H1 (cell line): ENCODE measurements at regions not wholly inside any gene's neighbourhood (a gene's known extent, or its start where the extent isn't known, plus 50 kb on each side); places are given as distances from the start of the nearest gene placed in this dataset.

ENCODE experiments used
- CTCF ChIA-PET: fragments of 300-600 bp; sonication (Branson Sonifier 250); formaldehyde crosslinking; loops from one replicate; lab custom pipeline; 2021; ENCODE audit not compliant: partially characterized antibody; lab: Charles Lee
- POLR2A ChIA-PET: fragments of 300-600 bp; sonication (Branson Sonifier 250); formaldehyde crosslinking; loops from one replicate; lab custom pipeline; 2021; ENCODE audit warnings: inconsistent platforms; ENCODE audit not compliant: partially characterized antibody; lab: Charles Lee
- DNase-seq, 2 experiments: peaks; one replicate each; pipeline versions ENCODE4 v3.0.0 to v3.0.0-alpha.2; 2010 to 2022; ENCODE audit warnings: low spot score in 2 of 2, low read depth in 1 of 2, mixed read lengths in 1 of 2
- FAIRE-seq: peaks from 2 replicates; lab custom pipeline; 2011; peaks lifted over from hg19 to GRCh38; lab: Jason Lieb, UNC
- H2AFZ ChIP-seq: 2 replicates; pipeline ENCODE4 v1.8.1; 2012; ENCODE audit warnings: low read length, inconsistent platforms
- H2AK5ac ChIP-seq: 2 replicates; pipeline ENCODE4 v1.6.1; 2013; ENCODE audit warnings: low read depth, low read length
- H2BK120ac ChIP-seq: replicated peaks from 2 replicates; pipeline ENCODE3; 2013; ENCODE audit warnings: low read depth, low read length, inconsistent platforms
- H2BK12ac ChIP-seq: 2 replicates; pipeline ENCODE4 v1.6.1; 2013; ENCODE audit warnings: low read depth, low read length
- H2BK15ac ChIP-seq: 2 replicates; pipeline ENCODE4 v1.6.1; 2013; ENCODE audit warnings: low read length
- H2BK20ac ChIP-seq: 2 replicates; pipeline ENCODE4 v1.6.1; 2013; ENCODE audit warnings: low read length
- H2BK5ac ChIP-seq: 2 replicates; pipeline ENCODE4 v1.6.1; 2013; ENCODE audit warnings: low read depth, low read length
- H3K14ac ChIP-seq: 2 replicates; pipeline ENCODE4 v1.6.1; 2013; ENCODE audit warnings: inconsistent platforms; ENCODE audit not compliant: insufficient read length
- H3K18ac ChIP-seq: 2 replicates; pipeline ENCODE4 v1.6.1; 2013; ENCODE audit warnings: low read length; ENCODE audit errors: extremely low read depth
- H3K23ac ChIP-seq: 2 replicates; pipeline ENCODE4 v1.6.1; 2013; ENCODE audit warnings: inconsistent platforms; ENCODE audit not compliant: insufficient read length
- H3K23me2 ChIP-seq: 2 replicates; pipeline ENCODE4 v1.6.1; 2013; ENCODE audit warnings: low read depth, low read length
- H3K27ac ChIP-seq: 2 replicates; pipeline ENCODE4 v1.6.1; 2011; ENCODE audit warnings: low read depth, low read length, inconsistent platforms
- H3K27me3 ChIP-seq, 4 experiments: replicated peaks in 1 of 4; 1 replicate in 1 of 4; 2 replicates in 3 of 4; pipeline versions ENCODE4 v1.6.1 to v1.8.1; 2011 to 2013; ENCODE audit warnings: low read length in 3 of 4, mild to moderate bottlenecking in 3 of 4, inconsistent platforms in 2 of 4, mixed read lengths in 2 of 4, moderate library complexity in 1 of 4; ENCODE audit not compliant: control insufficient read depth in 3 of 4, insufficient read depth in 3 of 4; ENCODE audit errors: extremely low read depth in 1 of 4
- H3K36me3 ChIP-seq, 4 experiments: 2 replicates each; pipeline versions ENCODE4 v1.6.1 to v1.8.1; 2011 to 2013; ENCODE audit warnings: mild to moderate bottlenecking in 4 of 4, low read length in 3 of 4, moderate library complexity in 2 of 4, control low read depth in 1 of 4, inconsistent platforms in 1 of 4; ENCODE audit not compliant: insufficient read depth in 4 of 4, control insufficient read depth in 2 of 4
- H3K4ac ChIP-seq: replicated peaks from 2 replicates; pipeline ENCODE3; 2013; ENCODE audit warnings: low read length, low read depth, mixed read lengths, inconsistent platforms; ENCODE audit not compliant: insufficient read length
- H3K4me1 ChIP-seq, 4 experiments: replicated peaks in 1 of 4; 1 replicate in 1 of 4; 2 replicates in 3 of 4; pipeline versions ENCODE4 v1.6.1 to v1.8.1; 2011 to 2013; ENCODE audit warnings: low read length in 3 of 4, inconsistent platforms in 2 of 4, mixed read lengths in 1 of 4; ENCODE audit not compliant: insufficient read depth in 4 of 4, control insufficient read depth in 3 of 4
- H3K4me2 ChIP-seq, 2 experiments: 2 replicates each; pipeline versions ENCODE4 v1.6.1 to v1.8.1; 2011 to 2013; ENCODE audit warnings: low read depth in 2 of 2, low read length in 2 of 2, control low read depth in 1 of 2, inconsistent platforms in 1 of 2, mild to moderate bottlenecking in 1 of 2; ENCODE audit not compliant: insufficient read depth in 1 of 2
- H3K4me3 ChIP-seq, 4 experiments: fragments of 200-600, 300-600 bp in 1 of 4; sonication (generic), shearing (Covaris generic), sonication (Bioruptor Twin) in 1 of 4; 2 replicates each; pipeline versions ENCODE4 v1.5.1 to v1.8.1; 2011 to 2016; ENCODE audit warnings: low read length in 4 of 4, low read depth in 3 of 4, control low read depth in 2 of 4, inconsistent platforms in 2 of 4, mild to moderate bottlenecking in 2 of 4, mixed read lengths in 1 of 4, moderate library complexity in 1 of 4; ENCODE audit not compliant: insufficient read depth in 2 of 4; ENCODE audit errors: extremely low read depth in 1 of 4
- H3K56ac ChIP-seq: replicated peaks from 2 replicates; pipeline ENCODE3; 2013; ENCODE audit warnings: low read depth, mild to moderate bottlenecking, mixed read lengths, low read length, inconsistent platforms; ENCODE audit not compliant: insufficient read length
- H3K79me1 ChIP-seq: 2 replicates; pipeline ENCODE4 v1.6.1; 2013; ENCODE audit warnings: low read depth, low read length, control low read depth
- H3K79me2 ChIP-seq, 2 experiments: 2 replicates each; pipeline versions ENCODE4 v1.6.1 to v1.8.1; 2012 to 2013; ENCODE audit warnings: low read length in 2 of 2, mild to moderate bottlenecking in 2 of 2, inconsistent platforms in 1 of 2; ENCODE audit not compliant: insufficient read depth in 2 of 2, control insufficient read depth in 1 of 2
- H3K9ac ChIP-seq, 4 experiments: replicated peaks in 1 of 4; 1 replicate in 1 of 4; 2 replicates in 3 of 4; pipeline versions ENCODE4 v1.6.1 to v1.8.1; 2011 to 2013; ENCODE audit warnings: low read depth in 3 of 4, low read length in 3 of 4, control low read depth in 2 of 4, mild to moderate bottlenecking in 2 of 4, moderate library complexity in 2 of 4, inconsistent platforms in 1 of 4; ENCODE audit errors: extremely low read depth in 1 of 4
- H3K9me3 ChIP-seq, 2 experiments: 2 replicates each; pipeline versions ENCODE4 v1.6.1 to v1.8.1; 2012 to 2013; ENCODE audit warnings: mild to moderate bottlenecking in 2 of 2, moderate library complexity in 2 of 2, control low read depth in 1 of 2, inconsistent platforms in 1 of 2, low read depth in 1 of 2, low read length in 1 of 2, mixed read lengths in 1 of 2; ENCODE audit not compliant: insufficient read depth in 2 of 2
- H4K20me1 ChIP-seq, 2 experiments: replicated peaks in 1 of 2; 2 replicates each; pipeline versions ENCODE3 to v1.8.1; 2011 to 2013; ENCODE audit warnings: inconsistent platforms in 2 of 2, low read length in 2 of 2, mild to moderate bottlenecking in 1 of 2; ENCODE audit not compliant: insufficient read depth in 2 of 2, control insufficient read depth in 1 of 2
- H4K5ac ChIP-seq: 2 replicates; pipeline ENCODE4 v1.6.1; 2013; ENCODE audit warnings: low read length, low read depth, mixed read lengths, inconsistent platforms; ENCODE audit not compliant: insufficient read length
- H4K8ac ChIP-seq: 2 replicates; pipeline ENCODE4 v1.8.0; 2013; ENCODE audit warnings: mild to moderate bottlenecking, moderate library complexity, low read length, inconsistent platforms; ENCODE audit not compliant: insufficient read depth; ENCODE audit errors: extremely low read depth
- H4K91ac ChIP-seq: replicated peaks from 2 replicates; pipeline ENCODE3; 2013; ENCODE audit warnings: low read length, mixed read lengths, inconsistent platforms; ENCODE audit not compliant: insufficient read length
- BRCA1 ChIP-seq: IDR thresholded peaks from 2 replicates; pipeline ENCODE4 v1.6.1; 2012; ENCODE audit warnings: low read depth, low read length, improper control_type of control experiment
- CBX8 ChIP-seq: fragments of 300-800, 300-1000 bp; sonication (generic); IDR thresholded peaks from 2 replicates; pipeline ENCODE4 v1.7.1; 2016; ENCODE audit warnings: low read depth, low read length, borderline replicate concordance
- KDM1A ChIP-seq: fragments of 200-600, 300-600 bp; sonication (generic); IDR thresholded peaks from 2 replicates; pipeline ENCODE4 v1.7.1; 2016; ENCODE audit warnings: mild to moderate bottlenecking, low read length, borderline replicate concordance
- KDM4A ChIP-seq: IDR thresholded peaks from one replicate; pipeline ENCODE4 v1.7.1; 2012; ENCODE audit warnings: low read depth, mild to moderate bottlenecking, moderate library complexity, low read length, inconsistent platforms; ENCODE audit not compliant: severe bottlenecking
- RBBP5 ChIP-seq: IDR thresholded peaks from 2 replicates; pipeline ENCODE4 v1.7.1; 2012; ENCODE audit warnings: low read depth, mild to moderate bottlenecking, inconsistent platforms, low read length, moderate library complexity, borderline replicate concordance
- TCF12 ChIP-seq: IDR thresholded peaks from 2 replicates; pipeline ENCODE4 v1.6.1; 2011; ENCODE audit warnings: low read depth, mild to moderate bottlenecking, low read length
- ZNF274 ChIP-seq: IDR thresholded peaks from 2 replicates; pipeline ENCODE4 v1.7.0; 2012; ENCODE audit warnings: low read length, borderline replicate concordance; ENCODE audit errors: extremely low read depth
- WGBS, 2 experiments: shearing (Covaris generic) in 1 of 2; methylation state at CpG; one replicate each; pipeline versions ENCODE4 v1.1.6 to v1.1.7; 2013 to 2015; ENCODE audit warnings: low lambda C conversion rate in 2 of 2, mixed read lengths in 2 of 2, inconsistent platforms in 1 of 2, low coverage in 1 of 2, missing lambda C conversion rate in 1 of 2; ENCODE audit not compliant: insufficient replicate concordance in 2 of 2, insufficient coverage in 1 of 2, insufficient read length in 1 of 2; ENCODE audit errors: extremely low coverage in 1 of 2, missing lambda C conversion rate in 1 of 2; 5-methylcytosine and 5-hydroxymethylcytosine counted together
- TF ChIP-seq, protein P1 (sequence below): IDR thresholded peaks from 2 replicates; pipeline ENCODE4 v1.6.1; 2011; ENCODE audit warnings: low read length, improper control_type of control experiment
- TF ChIP-seq, protein P2 (sequence below): IDR thresholded peaks from 2 replicates; pipeline ENCODE4 v1.6.1; 2011; ENCODE audit warnings: low read depth, mild to moderate bottlenecking, low read length; ENCODE audit not compliant: insufficient read depth
- TF ChIP-seq, protein P3 (sequence below), 3 experiments: IDR thresholded peaks; 1 replicate in 2 of 3; 2 replicates in 1 of 3; pipeline versions ENCODE4 v1.5.1 to v1.6.1; 2011; ENCODE audit warnings: low read length in 3 of 3, mild to moderate bottlenecking in 3 of 3, inconsistent platforms in 2 of 3, low read depth in 1 of 3, moderate library complexity in 1 of 3; ENCODE audit not compliant: insufficient read depth in 1 of 3; ENCODE audit errors: control extremely low read depth in 1 of 3

DNA sequence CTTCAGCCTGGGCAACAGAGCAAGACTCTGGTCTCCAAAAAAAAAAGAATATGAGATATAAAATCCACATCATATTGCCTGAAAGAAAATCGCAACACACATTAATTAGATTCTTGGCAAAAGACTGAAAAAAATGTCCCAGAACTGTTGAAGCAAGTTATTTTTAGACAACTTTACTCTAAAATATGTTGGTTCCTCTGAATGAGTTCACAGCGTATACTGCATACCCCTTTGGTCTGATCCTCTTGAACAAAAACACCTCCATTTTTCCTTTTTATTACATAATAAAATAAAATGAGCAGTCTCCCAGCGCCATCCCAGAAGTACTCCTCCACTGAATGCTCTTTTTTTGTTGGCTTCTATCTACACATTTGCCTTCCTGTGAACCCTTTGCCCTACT, 126.0 kb upstream of the TMEM170B start:
- Histone ChIP-seq H3K14ac (no peak overlapping the region), H3K79me2 (no peaks in the 10 kb centered on the region), H3K23ac (no peak overlapping the region), H3K36me3 (no peaks in the 10 kb centered on the region), H2BK120ac (no peak overlapping the region), H2BK20ac (no peak overlapping the region), H3K79me1 (no peaks in the 10 kb centered on the region), H2BK12ac (no peak overlapping the region), H3K4me3 (no peak overlapping the region), H3K18ac (no peak overlapping the region), H3K27me3 (no peaks in the 10 kb centered on the region), H3K23me2 (no peaks in the 10 kb centered on the region), H4K91ac (no peak overlapping the region), H3K4ac (no peak overlapping the region), H2BK5ac (no peak overlapping the region), H3K27ac (no peak overlapping the region), H3K4me2 (no peak overlapping the region), H2AFZ (no peak overlapping the region), H2BK15ac (no peak overlapping the region), H3K9ac (no peak overlapping the region), H3K4me1 (no peaks in the 10 kb centered on the region), H4K8ac (no peak overlapping the region), H3K56ac (no peak overlapping the region), H2AK5ac (no peak overlapping the region), H3K9me3 (no peaks in the 10 kb centered on the region; a peak in 1 of 4 replicates), H4K20me1 (no peaks in the 10 kb centered on the region), H4K5ac (no peak overlapping the region)
- FAIRE-seq: no peak
- ChIA-PET CTCF (interaction anchor here (1.1 kb wide), 1 partner anchor 109 kb away, joined by 3 read pairs; no protein-coding TSS in a partner anchor), POLR2A (no interaction called here)
- WGBS, 2 experiments: 90% methylated on average over 3 of the region's 3 CpGs; no CpG with 5 or more reads in 1 of the 2 experiments
- no peak for DNase-seq
- TF ChIP-seq BRCA1 (no peak), RBBP5 (no peak), CBX8 (no peak), TCF12 (no peak), ZNF274 (no peak), KDM4A (no peak), KDM1A (no peak)
- TF ChIP-seq, protein P1, sequence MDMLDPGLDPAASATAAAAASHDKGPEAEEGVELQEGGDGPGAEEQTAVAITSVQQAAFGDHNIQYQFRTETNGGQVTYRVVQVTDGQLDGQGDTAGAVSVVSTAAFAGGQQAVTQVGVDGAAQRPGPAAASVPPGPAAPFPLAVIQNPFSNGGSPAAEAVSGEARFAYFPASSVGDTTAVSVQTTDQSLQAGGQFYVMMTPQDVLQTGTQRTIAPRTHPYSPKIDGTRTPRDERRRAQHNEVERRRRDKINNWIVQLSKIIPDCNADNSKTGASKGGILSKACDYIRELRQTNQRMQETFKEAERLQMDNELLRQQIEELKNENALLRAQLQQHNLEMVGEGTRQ: no peak
- TF ChIP-seq, protein P2, sequence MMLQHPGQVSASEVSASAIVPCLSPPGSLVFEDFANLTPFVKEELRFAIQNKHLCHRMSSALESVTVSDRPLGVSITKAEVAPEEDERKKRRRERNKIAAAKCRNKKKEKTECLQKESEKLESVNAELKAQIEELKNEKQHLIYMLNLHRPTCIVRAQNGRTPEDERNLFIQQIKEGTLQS: no peak
- TF ChIP-seq, protein P3, sequence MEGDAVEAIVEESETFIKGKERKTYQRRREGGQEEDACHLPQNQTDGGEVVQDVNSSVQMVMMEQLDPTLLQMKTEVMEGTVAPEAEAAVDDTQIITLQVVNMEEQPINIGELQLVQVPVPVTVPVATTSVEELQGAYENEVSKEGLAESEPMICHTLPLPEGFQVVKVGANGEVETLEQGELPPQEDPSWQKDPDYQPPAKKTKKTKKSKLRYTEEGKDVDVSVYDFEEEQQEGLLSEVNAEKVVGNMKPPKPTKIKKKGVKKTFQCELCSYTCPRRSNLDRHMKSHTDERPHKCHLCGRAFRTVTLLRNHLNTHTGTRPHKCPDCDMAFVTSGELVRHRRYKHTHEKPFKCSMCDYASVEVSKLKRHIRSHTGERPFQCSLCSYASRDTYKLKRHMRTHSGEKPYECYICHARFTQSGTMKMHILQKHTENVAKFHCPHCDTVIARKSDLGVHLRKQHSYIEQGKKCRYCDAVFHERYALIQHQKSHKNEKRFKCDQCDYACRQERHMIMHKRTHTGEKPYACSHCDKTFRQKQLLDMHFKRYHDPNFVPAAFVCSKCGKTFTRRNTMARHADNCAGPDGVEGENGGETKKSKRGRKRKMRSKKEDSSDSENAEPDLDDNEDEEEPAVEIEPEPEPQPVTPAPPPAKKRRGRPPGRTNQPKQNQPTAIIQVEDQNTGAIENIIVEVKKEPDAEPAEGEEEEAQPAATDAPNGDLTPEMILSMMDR (IDR thresholded peaks at IDR 0.05; ENCODE audit: control extremely low read depth in 1 of 3, insufficient read depth in 1 of 3, low read depth in 1 of 3, low read length in 3 of 3): no peak
